Nephron progenitor cell (in vitro differentiated cells): ENCODE measurements at regions not wholly inside any gene's neighbourhood (a gene's known extent, or its start where the extent isn't known, plus 50 kb on each side); places are given as distances from the start of the nearest gene placed in this dataset.

ENCODE experiments used
- DNase-seq: peaks from one replicate; pipeline ENCODE4 v3.0.0; 2021
- H3K27ac Mint-ChIP-seq: 2 replicates; pipeline ENCODE4 v1.8.0; 2021; ENCODE audit warnings: mild to moderate bottlenecking, moderate library complexity, mixed read lengths
- H3K27me3 Mint-ChIP-seq: 2 replicates; pipeline ENCODE4 v1.8.0; 2021; ENCODE audit warnings: mild to moderate bottlenecking, low read depth, mixed read lengths; ENCODE audit not compliant: poor library complexity
- H3K36me3 Mint-ChIP-seq: 2 replicates; pipeline ENCODE4 v1.8.0; 2021; ENCODE audit warnings: low read depth, mixed read lengths
- H3K4me1 Mint-ChIP-seq: 2 replicates; pipeline ENCODE4 v1.8.0; 2021; ENCODE audit warnings: mixed read lengths
- H3K4me3 Mint-ChIP-seq: 2 replicates; pipeline ENCODE4 v1.8.0; 2021; ENCODE audit warnings: mild to moderate bottlenecking, moderate library complexity, mixed read lengths
- H3K9me3 Mint-ChIP-seq: 2 replicates; pipeline ENCODE4 v1.8.0; 2021; ENCODE audit warnings: mild to moderate bottlenecking, moderate library complexity, mixed read lengths
- CTCF ChIP-seq: fragments of 200-600 bp; sonication (generic); IDR thresholded peaks from 2 replicates; pipeline ENCODE4 v1.5.0; 2021; ENCODE audit warnings: antibody characterized with exemption

- Mint-ChIP-seq H3K27ac (no peak overlapping the region), H3K27me3 (peaks cover 20% of the 10 kb centered on the region), H3K36me3 (no peaks in the 10 kb centered on the region), H3K9me3 (peaks cover 24% of the 10 kb centered on the region), H3K4me1 (peaks cover 4% of the 10 kb centered on the region), H3K4me3 (no peak overlapping the region)
- no peak for DNase-seq
- no peak for TF ChIP-seq CTCF
These were observed 70.0 kb upstream of the IRX6 start for GRCh38 chr16:55253987-55254386.

GRCh38 chr16:55255733-55256282 is 68.2 kb upstream of the IRX6 start:
- H3K4me1 Mint-ChIP-seq = no peaks in the 10 kb centered on the region
- peaks cover 24% of the 10 kb centered on the region for H3K9me3 Mint-ChIP-seq
- H3K27me3 Mint-ChIP-seq = peaks cover 17% of the 10 kb centered on the region
- H3K27ac Mint-ChIP-seq = no peak overlapping the region
- TF ChIP-seq CTCF = no peak
- H3K36me3 Mint-ChIP-seq = no peaks in the 10 kb centered on the region
- no peak overlapping the region for H3K4me3 Mint-ChIP-seq
- DNase-seq = no peak

- H3K9me3 Mint-ChIP-seq = peaks cover 24% of the 10 kb centered on the region
- no peak overlapping the region for H3K4me3 Mint-ChIP-seq
- no peak overlapping the region for H3K27ac Mint-ChIP-seq
- no peak for DNase-seq
- H3K27me3 Mint-ChIP-seq = peaks cover 13% of the 10 kb centered on the region
- no peaks in the 10 kb centered on the region for H3K36me3 Mint-ChIP-seq
- H3K4me1 Mint-ChIP-seq = no peaks in the 10 kb centered on the region
- no peak for TF ChIP-seq CTCF
These were observed 67.5 kb upstream of the IRX6 start for GRCh38 chr16:55256412-55257016.

GRCh38 chr16:55257966-55258613 is 65.9 kb upstream of the IRX6 start:
- Mint-ChIP-seq H3K9me3 (peaks cover 13% of the 10 kb centered on the region), H3K27ac (no peak overlapping the region), H3K27me3 (peaks cover 12% of the 10 kb centered on the region), H3K4me1 (no peaks in the 10 kb centered on the region), H3K4me3 (no peak overlapping the region), H3K36me3 (no peaks in the 10 kb centered on the region)
- peak; percentile 82 for DNase-seq
- peak; percentile 89 for TF ChIP-seq CTCF

GRCh38 chr16:55261301-55261700 is 62.7 kb upstream of the IRX6 start:
- Mint-ChIP-seq H3K4me3 (no peak overlapping the region), H3K27ac (no peak overlapping the region), H3K4me1 (no peaks in the 10 kb centered on the region), H3K36me3 (no peaks in the 10 kb centered on the region), H3K9me3 (no peaks in the 10 kb centered on the region), H3K27me3 (peaks cover 11% of the 10 kb centered on the region)
- no peak for DNase-seq
- no peak for TF ChIP-seq CTCF
